Jurkat, Clone E6-1 (cell line): ENCODE measurements at regions not wholly inside any gene's neighbourhood (a gene's known extent, or its start where the extent isn't known, plus 50 kb on each side); places are given as distances from the start of the nearest gene placed in this dataset.
"Not testable (repeated sequence)": the region's sequence is repeated elsewhere in the genome, so short reads cannot be mapped to it uniquely, and the experiment has no call there.

Source experiments
- DNase-seq: peaks from one replicate; pipeline ENCODE4 v3.0.0-alpha.2; 2011; ENCODE audit warnings: low read depth, low spot score
- H3K4me3 ChIP-seq: 2 replicates; pipeline ENCODE4 v1.5.1; 2011; ENCODE audit warnings: mild to moderate bottlenecking, low read length, control low read depth, moderate library complexity

DNA sequence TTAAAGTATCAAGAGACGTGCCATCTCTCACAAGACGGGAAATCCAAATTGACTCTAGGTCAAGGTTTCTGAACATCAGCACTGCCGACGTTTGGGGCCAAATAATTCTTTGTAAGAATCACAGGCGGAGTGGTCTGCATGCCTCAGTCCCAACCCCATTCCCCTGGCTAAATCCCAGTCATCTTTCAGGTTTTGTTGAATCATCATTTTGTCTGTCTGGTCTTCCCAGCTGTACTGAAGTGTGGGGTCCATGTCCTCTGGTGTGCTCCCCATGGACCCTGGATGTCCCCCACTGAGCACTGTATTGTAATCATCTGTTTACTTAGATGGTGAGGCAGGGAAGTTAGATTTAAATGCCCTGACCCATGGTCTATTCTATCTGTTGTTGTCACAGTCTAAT lies 103.6 kb upstream of the GALNT18 start:
- DNase-seq = no peak
- H3K4me3 ChIP-seq = no peak overlapping the region

DNA sequence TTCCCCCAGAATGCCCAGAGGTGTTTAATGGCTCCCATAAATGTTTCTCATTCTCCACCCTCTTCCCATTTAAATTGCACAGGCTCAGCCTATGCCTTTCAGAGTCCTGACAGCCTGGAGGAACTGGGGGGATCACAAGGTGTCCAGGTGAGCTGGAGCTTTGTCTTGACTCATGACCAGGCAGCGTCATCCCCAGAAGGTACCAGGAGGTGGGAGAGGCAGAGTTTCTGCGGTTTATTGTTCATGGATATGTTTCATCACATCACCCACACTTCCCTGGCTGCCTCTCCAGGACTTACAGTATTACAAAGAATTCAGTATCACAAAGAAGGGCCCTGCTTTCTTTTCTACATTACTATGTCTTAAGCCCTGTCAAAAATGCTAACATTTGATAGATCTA lies 103.2 kb upstream of the GALNT18 start:
- no peak for DNase-seq
- no peak overlapping the region for H3K4me3 ChIP-seq

- H3K4me3 ChIP-seq = no peak overlapping the region
- no peak for DNase-seq
Measured at GRCh38 chr11:11722861-11723260, 101.1 kb upstream of the GALNT18 start.

- H3K4me3 ChIP-seq = no peak overlapping the region
- DNase-seq = no peak
Measured at GRCh38 chr11:11722246-11722645, 100.4 kb upstream of the GALNT18 start.

GRCh38 chr11:11718511-11718910 lies 96.7 kb upstream of the GALNT18 start:
- H3K4me3 ChIP-seq = no peak overlapping the region
- no peak for DNase-seq

DNA sequence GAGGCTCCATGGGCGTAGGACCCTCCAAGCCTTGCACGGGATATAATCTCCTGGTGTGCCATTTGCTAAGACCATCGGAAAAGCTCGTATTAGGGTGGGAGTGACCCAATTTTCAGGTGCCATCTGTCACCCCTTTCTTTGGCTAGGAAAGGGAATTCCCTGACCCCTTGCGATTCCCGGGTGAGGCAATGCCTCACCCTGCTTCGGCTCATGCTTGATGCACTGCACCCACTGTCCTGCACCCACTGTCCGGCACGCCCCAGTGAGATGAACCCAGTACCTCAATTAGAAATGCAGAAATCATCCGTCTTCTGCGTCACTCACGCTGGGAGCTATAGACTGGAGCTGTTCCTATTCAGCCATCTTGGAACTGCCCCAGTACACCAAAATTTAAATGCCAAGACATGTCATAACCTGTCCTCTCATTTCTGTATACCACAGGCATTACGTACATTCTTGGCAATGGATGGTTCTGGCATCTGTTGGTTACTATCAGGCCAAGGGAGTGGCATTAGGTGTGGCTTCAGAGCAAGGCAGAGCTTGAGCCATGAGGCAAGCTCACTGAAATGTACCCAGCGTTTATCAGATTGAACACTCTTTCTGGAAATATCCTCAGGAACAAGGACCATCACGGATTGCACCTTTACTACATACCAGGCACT lies 95.4 kb upstream of the GALNT18 start:
- no peak overlapping the region for H3K4me3 ChIP-seq
- no peak for DNase-seq

- DNase-seq = not testable (repeated sequence)
Measured at GRCh38 chr11:11715075-11715474, 93.3 kb upstream of the GALNT18 start.

DNA sequence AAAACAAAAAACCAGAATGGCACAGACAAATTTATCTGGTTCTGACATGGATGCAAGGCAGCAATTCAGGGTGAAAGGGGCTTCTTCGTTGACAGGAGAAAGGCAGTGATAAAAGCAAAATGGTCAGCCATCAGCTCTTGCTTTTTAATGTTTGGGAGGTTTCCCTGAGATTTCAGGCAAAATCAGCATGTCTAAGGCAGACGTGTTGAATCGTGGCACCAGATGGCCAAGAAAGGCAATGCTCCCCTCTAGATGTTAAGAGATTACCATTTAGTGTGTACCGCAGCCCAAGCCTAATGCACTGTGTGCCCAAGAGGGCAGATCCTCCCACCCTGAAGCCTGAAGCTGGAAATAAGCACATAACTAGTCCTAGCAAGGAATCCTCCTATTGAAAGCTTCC lies 88.8 kb upstream of the GALNT18 start:
- no peak overlapping the region for H3K4me3 ChIP-seq
- DNase-seq = no peak

More at GRCh38 chr11:11715075-11715474, 93.3 kb upstream of the GALNT18 start:
- H3K4me3 ChIP-seq = not testable (repeated sequence)

- no peak for DNase-seq
- H3K4me3 ChIP-seq = no peak overlapping the region
Measured at GRCh38 chr11:11709447-11710239, 87.8 kb upstream of the GALNT18 start.

DNA sequence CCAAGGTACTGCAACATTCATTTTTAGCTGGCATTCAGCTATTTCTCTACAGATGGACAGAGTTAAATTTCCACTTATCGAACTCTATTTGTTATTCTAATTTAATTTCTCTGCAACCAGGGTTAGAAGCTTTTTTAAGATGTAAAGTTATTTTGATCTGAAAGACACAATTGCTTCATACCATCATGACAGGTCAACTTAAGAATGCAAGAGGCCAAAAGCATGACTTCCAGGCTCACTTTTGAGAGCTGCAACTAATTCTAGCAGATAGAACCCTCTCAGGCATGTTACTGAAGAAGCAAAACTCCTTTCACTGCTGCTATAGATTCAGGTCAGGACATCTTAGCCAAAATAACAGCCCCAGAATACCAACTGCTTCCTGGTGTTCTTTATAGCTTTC lies 86.5 kb upstream of the GALNT18 start:
- no peak for DNase-seq
- H3K4me3 ChIP-seq = no peak overlapping the region

DNA sequence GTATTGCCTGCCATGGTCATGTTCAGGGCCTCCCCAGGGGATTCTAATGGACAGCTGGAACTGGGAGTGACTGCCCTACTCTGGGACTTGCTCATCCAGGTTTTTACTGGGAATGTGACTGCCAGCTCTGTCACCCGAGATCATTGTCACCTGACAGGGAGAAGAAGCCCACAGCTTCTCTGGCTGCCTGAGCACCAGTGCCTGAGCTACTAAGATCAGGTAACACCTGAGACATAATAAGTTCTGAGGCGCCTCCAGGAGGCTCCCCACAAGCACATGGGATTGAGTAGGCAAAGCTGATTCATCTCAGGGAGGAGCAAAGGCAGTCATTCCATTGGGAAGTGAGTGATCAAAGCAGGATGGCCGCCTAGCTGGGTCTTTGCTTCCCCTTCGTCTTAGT lies 84.2 kb upstream of the GALNT18 start:
- no peak for DNase-seq
- H3K4me3 ChIP-seq = no peak overlapping the region

- H3K4me3 ChIP-seq = no peak overlapping the region
- DNase-seq = no peak
Measured at GRCh38 chr11:11703885-11704284, 82.1 kb upstream of the GALNT18 start.

GRCh38 chr11:11701070-11701469 lies 79.3 kb upstream of the GALNT18 start:
- no peak overlapping the region for H3K4me3 ChIP-seq
- no peak for DNase-seq

DNA sequence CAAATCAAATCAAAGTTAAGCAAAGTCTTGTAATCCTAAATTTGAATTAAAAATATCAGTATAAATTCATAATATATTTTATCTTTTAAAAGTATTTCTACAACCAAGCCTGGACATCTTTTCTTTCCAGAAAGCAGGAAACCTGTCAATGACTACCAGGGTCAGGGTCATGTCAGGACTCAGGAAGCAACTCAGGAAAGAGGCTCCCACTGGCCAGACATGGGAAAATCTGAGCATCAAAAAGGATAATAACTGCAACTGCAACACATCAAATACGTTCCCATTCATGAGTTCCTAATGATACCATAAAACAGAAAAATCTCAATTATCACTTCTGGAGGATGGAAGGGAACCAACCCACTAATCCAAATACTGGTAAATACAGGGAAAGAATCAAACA lies 76.0 kb upstream of the GALNT18 start:
- DNase-seq = no peak
- H3K4me3 ChIP-seq = no peak overlapping the region

GRCh38 chr11:11691296-11692151 lies 69.7 kb upstream of the GALNT18 start:
- no peak for DNase-seq
- H3K4me3 ChIP-seq = no peak overlapping the region

- DNase-seq = no peak
- H3K4me3 ChIP-seq = no peak overlapping the region
Measured at GRCh38 chr11:11681536-11681935, 59.7 kb upstream of the GALNT18 start.

GRCh38 chr11:11677672-11678356 lies 56.0 kb upstream of the GALNT18 start:
- no peak for DNase-seq

DNA sequence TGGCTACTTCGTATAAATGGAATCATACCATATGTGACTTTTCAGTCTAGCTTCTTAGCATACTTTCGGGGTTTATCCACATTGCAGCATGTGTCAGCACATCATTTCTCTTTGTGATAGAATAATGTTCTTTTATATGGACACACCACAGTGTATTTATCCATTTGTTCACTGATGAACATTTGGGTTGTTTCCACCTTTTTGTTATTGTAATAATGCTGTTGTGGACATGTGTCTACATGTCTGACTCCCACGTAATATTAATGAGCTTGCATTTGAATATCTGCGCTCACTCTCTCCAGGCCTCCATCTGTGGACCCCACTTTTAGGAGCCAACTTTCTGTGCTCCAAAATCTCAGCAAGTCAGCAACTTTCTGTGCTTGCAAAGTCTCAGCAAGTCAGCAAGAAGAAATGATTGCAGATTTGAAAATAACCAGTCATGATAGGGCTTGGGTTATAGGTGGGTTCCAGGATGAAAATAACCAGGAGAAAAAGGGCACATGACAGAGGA lies 53.9 kb upstream of the GALNT18 start:
- no peak overlapping the region for H3K4me3 ChIP-seq
- no peak for DNase-seq

More at GRCh38 chr11:11677672-11678356, 56.0 kb upstream of the GALNT18 start:
- H3K4me3 ChIP-seq = no peak overlapping the region

- no peak for DNase-seq
- no peak overlapping the region for H3K4me3 ChIP-seq
Measured at GRCh38 chr11:11672789-11673188, 51.0 kb upstream of the GALNT18 start.
